Memory B cell (primary cell): ENCODE measurements at regions not wholly inside any gene's neighbourhood (a gene's known extent, or its start where the extent isn't known, plus 50 kb on each side); places are given as distances from the start of the nearest gene placed in this dataset.

Experiments
- ATAC-seq: fragments of 150-1000 bp; cut with Tn5 transposase; 2 replicates; pipeline ENCODE4 v1.10.0; 2021; ENCODE audit warnings: low read depth, mild to moderate bottlenecking, moderate library complexity
- DNase-seq, 2 donors: peaks; one replicate each; pipeline ENCODE4 v3.0.0; 2022; ENCODE audit warnings: low spot score in 2 of 2
- H3K27ac Mint-ChIP-seq: one replicate; pipeline ENCODE4 v1.8.0; 2022; ENCODE audit warnings: mild to moderate bottlenecking, moderate library complexity, mixed read lengths
- H3K27me3 Mint-ChIP-seq: one replicate; pipeline ENCODE4 v1.8.0; 2022; ENCODE audit warnings: mixed read lengths
- H3K36me3 Mint-ChIP-seq: one replicate; pipeline ENCODE4 v1.8.0; 2022; ENCODE audit warnings: mild to moderate bottlenecking, mixed read lengths
- H3K4me1 Mint-ChIP-seq: one replicate; pipeline ENCODE4 v1.8.0; 2022; ENCODE audit warnings: mixed read lengths
- H3K4me3 Mint-ChIP-seq: one replicate; pipeline ENCODE4 v1.8.0; 2022; ENCODE audit warnings: mild to moderate bottlenecking, moderate library complexity, mixed read lengths
- H3K9me3 Mint-ChIP-seq: one replicate; pipeline ENCODE4 v1.8.0; 2022; ENCODE audit warnings: mixed read lengths

DNA sequence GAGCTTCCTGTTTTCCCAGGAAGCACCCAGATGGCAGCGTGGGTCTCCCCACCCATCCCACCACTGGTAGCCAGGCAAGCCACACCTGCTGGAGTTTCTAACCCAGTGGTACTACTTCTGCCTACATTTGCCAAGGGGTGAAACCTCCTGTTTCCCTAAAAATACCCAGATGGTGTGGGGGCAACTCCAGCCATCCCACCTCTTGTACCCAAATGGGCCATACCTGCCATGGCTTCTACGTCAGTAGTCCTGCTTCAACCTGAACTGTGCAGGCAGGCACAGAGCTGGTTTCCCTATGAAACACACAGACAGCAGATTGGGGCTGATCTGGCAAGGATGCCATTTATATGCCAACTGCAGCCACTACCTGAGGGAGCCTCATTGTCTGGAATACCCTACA, 809.4 kb upstream of the MIR17HG start:
- no peaks in the 10 kb centered on the region for H3K36me3 Mint-ChIP-seq
- H3K4me3 Mint-ChIP-seq: no peak overlapping the region
- no peak for ATAC-seq
- H3K4me1 Mint-ChIP-seq: no peaks in the 10 kb centered on the region
- no peak for DNase-seq
- H3K27ac Mint-ChIP-seq: no peak overlapping the region
- peaks cover 2% of the 10 kb centered on the region for H3K9me3 Mint-ChIP-seq
- H3K27me3 Mint-ChIP-seq: no peaks in the 10 kb centered on the region

DNA sequence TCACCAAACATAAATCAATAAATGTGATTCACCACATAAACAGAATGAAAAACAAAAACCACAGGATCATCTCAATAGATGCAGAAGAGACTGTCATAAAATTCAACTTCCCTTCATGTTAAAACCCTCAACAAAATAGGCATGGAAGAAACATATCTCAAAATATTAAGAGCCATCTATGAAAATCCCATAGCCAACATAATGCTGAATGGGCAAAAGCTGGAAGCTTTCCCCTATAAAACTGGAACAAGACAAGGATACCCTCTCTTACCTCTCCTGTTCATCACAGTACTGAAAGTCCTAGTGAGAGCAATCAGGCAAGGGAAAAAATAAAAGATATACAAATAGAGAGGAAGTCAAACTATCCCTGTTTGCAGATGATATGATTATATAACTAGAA, 806.1 kb upstream of the MIR17HG start:
- DNase-seq (no peak), ATAC-seq (no peak)
- Mint-ChIP-seq H3K9me3 (peaks cover 2% of the 10 kb centered on the region), H3K4me3 (no peak overlapping the region), H3K4me1 (no peaks in the 10 kb centered on the region), H3K27me3 (no peaks in the 10 kb centered on the region), H3K27ac (no peak overlapping the region), H3K36me3 (no peaks in the 10 kb centered on the region)

- Mint-ChIP-seq H3K27me3 (no peaks in the 10 kb centered on the region), H3K27ac (no peak overlapping the region), H3K4me1 (no peaks in the 10 kb centered on the region), H3K9me3 (peaks cover 6% of the 10 kb centered on the region), H3K4me3 (no peak overlapping the region), H3K36me3 (no peaks in the 10 kb centered on the region)
- DNase-seq: no peak
- ATAC-seq: no peak
These were observed 804.5 kb upstream of the MIR17HG start for GRCh38 chr13:90542959-90543505.

- ATAC-seq (no peak), DNase-seq (no peak)
- no peak overlapping the region for H3K4me3 Mint-ChIP-seq
- no peaks in the 10 kb centered on the region for H3K27me3 Mint-ChIP-seq
- no peak overlapping the region for H3K27ac Mint-ChIP-seq
- H3K9me3 Mint-ChIP-seq: peaks cover 7% of the 10 kb centered on the region
- no peaks in the 10 kb centered on the region for H3K36me3 Mint-ChIP-seq
- H3K4me1 Mint-ChIP-seq: no peaks in the 10 kb centered on the region
These were observed 802.2 kb upstream of the MIR17HG start for GRCh38 chr13:90545070-90545840.

GRCh38 chr13:90547272-90547790, 800.2 kb upstream of the MIR17HG start:
- Mint-ChIP-seq H3K27me3 (no peaks in the 10 kb centered on the region), H3K4me1 (no peaks in the 10 kb centered on the region), H3K4me3 (no peak overlapping the region), H3K27ac (no peak overlapping the region), H3K36me3 (no peaks in the 10 kb centered on the region), H3K9me3 (peaks cover 8% of the 10 kb centered on the region)
- no peak for DNase-seq
- no peak for ATAC-seq

DNA sequence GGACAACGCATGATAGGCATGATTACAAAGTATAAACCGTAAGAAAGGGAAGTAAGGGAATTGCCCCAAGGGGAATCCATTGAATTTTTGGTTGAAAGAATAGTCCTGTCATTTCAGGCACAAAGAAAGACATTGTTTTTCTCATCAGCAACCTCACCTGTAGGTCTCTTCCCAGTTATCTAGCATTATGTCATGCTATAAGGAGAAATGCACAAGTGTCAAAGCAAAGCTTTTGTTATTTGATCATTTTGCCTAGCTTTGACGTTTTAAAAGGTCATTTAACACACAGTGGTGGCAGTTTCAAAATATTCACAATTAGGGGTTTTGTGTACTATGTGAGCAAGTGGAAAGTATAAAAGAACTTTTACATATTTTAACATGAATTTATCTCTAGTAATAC, 796.2 kb upstream of the MIR17HG start:
- peaks cover 11% of the 10 kb centered on the region for H3K9me3 Mint-ChIP-seq
- ATAC-seq (no peak), DNase-seq (no peak)
- H3K27me3 Mint-ChIP-seq: no peaks in the 10 kb centered on the region
- H3K27ac Mint-ChIP-seq: no peak overlapping the region
- H3K4me1 Mint-ChIP-seq: no peaks in the 10 kb centered on the region
- H3K36me3 Mint-ChIP-seq: no peaks in the 10 kb centered on the region
- H3K4me3 Mint-ChIP-seq: no peak overlapping the region

DNA sequence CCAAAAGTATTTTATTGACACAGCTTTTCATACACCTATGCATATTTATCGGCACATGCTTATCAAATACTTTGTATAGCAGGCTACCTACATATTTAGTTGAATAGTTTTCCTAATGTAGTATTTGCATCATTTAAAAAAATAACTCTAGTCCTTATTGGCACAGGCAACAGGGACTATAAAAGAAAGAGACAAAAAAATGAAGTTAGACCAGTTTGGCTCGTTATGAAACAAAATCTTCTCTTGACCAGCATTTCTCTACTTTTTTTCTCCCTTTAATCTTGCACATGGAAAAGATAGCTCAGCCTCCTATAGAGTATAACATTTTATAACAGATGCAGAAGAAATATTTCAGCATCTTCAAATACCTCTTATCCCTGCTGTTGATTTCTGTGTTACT, 794.8 kb upstream of the MIR17HG start:
- no peak for DNase-seq
- peaks cover 8% of the 10 kb centered on the region for H3K9me3 Mint-ChIP-seq
- H3K27me3 Mint-ChIP-seq: no peaks in the 10 kb centered on the region
- no peaks in the 10 kb centered on the region for H3K4me1 Mint-ChIP-seq
- H3K4me3 Mint-ChIP-seq: no peak overlapping the region
- H3K36me3 Mint-ChIP-seq: no peaks in the 10 kb centered on the region
- no peak overlapping the region for H3K27ac Mint-ChIP-seq
- ATAC-seq: no peak

GRCh38 chr13:90553159-90553558, 794.3 kb upstream of the MIR17HG start:
- Mint-ChIP-seq H3K4me1 (no peaks in the 10 kb centered on the region), H3K27ac (no peak overlapping the region), H3K27me3 (no peaks in the 10 kb centered on the region), H3K9me3 (peaks cover 8% of the 10 kb centered on the region), H3K4me3 (no peak overlapping the region), H3K36me3 (no peaks in the 10 kb centered on the region)
- no peak for DNase-seq
- no peak for ATAC-seq

- H3K27me3 Mint-ChIP-seq: no peaks in the 10 kb centered on the region
- no peak overlapping the region for H3K4me3 Mint-ChIP-seq
- H3K27ac Mint-ChIP-seq: no peak overlapping the region
- no peaks in the 10 kb centered on the region for H3K36me3 Mint-ChIP-seq
- DNase-seq (no peak), ATAC-seq (no peak)
- H3K9me3 Mint-ChIP-seq: peaks cover 7% of the 10 kb centered on the region
- H3K4me1 Mint-ChIP-seq: no peaks in the 10 kb centered on the region
These were observed 789.9 kb upstream of the MIR17HG start for GRCh38 chr13:90557626-90558025.

GRCh38 chr13:90562443-90562842, 785.0 kb upstream of the MIR17HG start:
- H3K27ac Mint-ChIP-seq: no peak overlapping the region
- ATAC-seq (no peak), DNase-seq (no peak)
- H3K9me3 Mint-ChIP-seq: peaks cover 5% of the 10 kb centered on the region
- H3K4me1 Mint-ChIP-seq: no peaks in the 10 kb centered on the region
- no peaks in the 10 kb centered on the region for H3K36me3 Mint-ChIP-seq
- H3K4me3 Mint-ChIP-seq: no peak overlapping the region
- H3K27me3 Mint-ChIP-seq: no peaks in the 10 kb centered on the region

DNA sequence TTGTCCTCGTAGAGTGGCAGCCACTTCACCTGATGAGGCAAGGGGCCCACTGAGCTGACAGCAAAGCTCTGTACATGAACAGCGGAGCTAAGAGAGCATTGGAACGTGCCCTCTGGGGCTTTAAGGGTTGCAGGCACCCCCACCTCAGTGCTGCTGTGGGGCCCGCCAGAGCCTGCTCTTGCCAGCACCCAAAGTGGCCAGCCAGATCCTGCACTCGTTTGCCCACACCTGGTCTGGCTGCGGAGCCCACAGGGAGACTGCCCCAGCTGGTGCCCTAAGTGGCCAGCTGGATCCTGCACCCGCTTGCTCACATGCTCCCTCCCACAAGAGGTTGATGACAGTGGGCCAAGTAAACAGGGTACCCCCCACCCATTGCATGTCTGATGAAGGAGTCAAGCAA, 783.4 kb upstream of the MIR17HG start:
- no peak for ATAC-seq
- no peaks in the 10 kb centered on the region for H3K4me1 Mint-ChIP-seq
- no peak overlapping the region for H3K27ac Mint-ChIP-seq
- H3K4me3 Mint-ChIP-seq: no peak overlapping the region
- H3K27me3 Mint-ChIP-seq: no peaks in the 10 kb centered on the region
- H3K9me3 Mint-ChIP-seq: peaks cover 5% of the 10 kb centered on the region
- no peaks in the 10 kb centered on the region for H3K36me3 Mint-ChIP-seq
- no peak for DNase-seq

DNA sequence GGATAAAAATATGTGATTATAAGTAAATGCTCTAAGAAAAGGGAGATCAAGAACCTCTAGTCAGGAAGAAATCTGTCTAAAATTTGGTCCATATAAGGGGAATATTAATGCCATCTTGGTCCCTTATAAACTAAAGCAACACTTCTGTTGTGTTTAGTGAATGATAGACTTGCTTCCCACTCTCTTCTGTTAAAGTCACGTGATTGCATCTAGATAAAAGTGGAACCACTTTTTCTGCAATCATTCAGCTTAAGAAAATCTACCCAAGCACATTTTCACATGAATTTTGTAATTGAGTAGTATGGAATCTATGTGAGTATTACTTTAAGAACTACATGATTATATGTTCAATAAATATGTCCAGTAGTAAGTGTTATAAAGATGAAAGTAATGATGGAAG, 782.9 kb upstream of the MIR17HG start:
- peaks cover 5% of the 10 kb centered on the region for H3K9me3 Mint-ChIP-seq
- no peaks in the 10 kb centered on the region for H3K36me3 Mint-ChIP-seq
- H3K4me3 Mint-ChIP-seq: no peak overlapping the region
- no peaks in the 10 kb centered on the region for H3K4me1 Mint-ChIP-seq
- ATAC-seq (no peak), DNase-seq (no peak)
- H3K27ac Mint-ChIP-seq: no peak overlapping the region
- H3K27me3 Mint-ChIP-seq: no peaks in the 10 kb centered on the region

- H3K36me3 Mint-ChIP-seq: no peaks in the 10 kb centered on the region
- ATAC-seq: no peak
These were observed 781.3 kb upstream of the MIR17HG start for GRCh38 chr13:90565985-90566713.

DNA sequence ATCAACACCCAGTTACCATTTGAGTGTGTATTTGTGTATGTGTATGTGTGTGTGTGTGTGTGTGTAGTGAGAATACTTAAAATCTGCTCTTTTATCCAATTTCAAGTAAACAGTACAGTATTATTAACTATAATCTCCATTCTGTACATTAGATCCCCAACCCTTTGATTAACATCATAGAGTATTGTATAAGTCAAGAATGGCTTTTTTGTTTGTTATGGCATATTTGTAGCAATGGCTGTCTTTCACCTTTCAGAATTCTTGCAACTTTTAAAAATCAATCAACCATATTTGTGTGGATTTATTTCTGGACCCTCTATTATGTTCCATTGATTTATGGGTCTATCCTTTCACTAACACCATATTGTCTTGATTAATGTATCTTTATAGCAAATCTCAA, 779.3 kb upstream of the MIR17HG start:
- Mint-ChIP-seq H3K9me3 (peaks cover 5% of the 10 kb centered on the region), H3K27me3 (no peaks in the 10 kb centered on the region), H3K4me1 (no peaks in the 10 kb centered on the region), H3K36me3 (no peaks in the 10 kb centered on the region), H3K4me3 (no peak overlapping the region), H3K27ac (no peak overlapping the region)
- no peak for ATAC-seq
- DNase-seq: no peak

More at GRCh38 chr13:90565985-90566713, 781.3 kb upstream of the MIR17HG start:
- no peaks in the 10 kb centered on the region for H3K27me3 Mint-ChIP-seq
- no peak overlapping the region for H3K4me3 Mint-ChIP-seq
- no peak overlapping the region for H3K27ac Mint-ChIP-seq
- H3K9me3 Mint-ChIP-seq: peaks cover 3% of the 10 kb centered on the region
- no peaks in the 10 kb centered on the region for H3K4me1 Mint-ChIP-seq
- DNase-seq: no peak
